A172 (cell line): ENCODE measurements at regions not wholly inside any gene's neighbourhood (a gene's known extent, or its start where the extent isn't known, plus 50 kb on each side); places are given as distances from the start of the nearest gene placed in this dataset.

Experiments
- DNase-seq: peaks from one replicate; pipeline ENCODE4 v3.0.0-alpha.2; 2015; ENCODE audit warnings: low spot score

DNA sequence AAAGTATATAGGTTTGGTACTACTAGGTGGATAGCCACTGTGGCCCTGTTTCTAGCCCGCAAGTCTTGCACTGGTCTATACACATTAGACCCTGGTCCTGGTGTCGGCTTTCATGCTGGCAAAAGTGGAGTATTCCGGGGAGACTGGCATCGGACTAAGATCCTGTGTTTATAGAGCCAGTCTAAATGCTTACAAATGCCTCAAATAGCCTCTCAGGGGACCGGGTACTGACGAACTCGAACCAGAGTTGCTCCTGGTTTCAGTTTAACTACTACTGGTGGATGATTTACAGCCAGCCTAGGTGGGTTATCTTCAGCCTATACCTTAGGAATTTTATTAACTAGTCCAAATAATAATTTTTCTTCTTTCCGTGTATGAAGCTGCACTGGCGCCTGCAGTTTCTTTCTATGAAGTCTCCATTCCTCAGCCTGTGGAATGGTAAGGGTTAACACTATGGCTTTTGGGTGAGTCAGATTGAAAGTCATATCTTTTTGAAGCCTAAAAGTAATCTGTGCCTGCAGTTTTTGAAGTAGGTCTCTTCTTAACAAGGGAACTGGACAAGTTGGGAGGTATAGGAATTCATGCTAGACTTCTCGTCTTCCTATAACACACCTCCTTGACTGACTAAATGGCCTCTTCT, 51.3 kb downstream of the OR10H4 start:
- DNase-seq = no peak

DNA sequence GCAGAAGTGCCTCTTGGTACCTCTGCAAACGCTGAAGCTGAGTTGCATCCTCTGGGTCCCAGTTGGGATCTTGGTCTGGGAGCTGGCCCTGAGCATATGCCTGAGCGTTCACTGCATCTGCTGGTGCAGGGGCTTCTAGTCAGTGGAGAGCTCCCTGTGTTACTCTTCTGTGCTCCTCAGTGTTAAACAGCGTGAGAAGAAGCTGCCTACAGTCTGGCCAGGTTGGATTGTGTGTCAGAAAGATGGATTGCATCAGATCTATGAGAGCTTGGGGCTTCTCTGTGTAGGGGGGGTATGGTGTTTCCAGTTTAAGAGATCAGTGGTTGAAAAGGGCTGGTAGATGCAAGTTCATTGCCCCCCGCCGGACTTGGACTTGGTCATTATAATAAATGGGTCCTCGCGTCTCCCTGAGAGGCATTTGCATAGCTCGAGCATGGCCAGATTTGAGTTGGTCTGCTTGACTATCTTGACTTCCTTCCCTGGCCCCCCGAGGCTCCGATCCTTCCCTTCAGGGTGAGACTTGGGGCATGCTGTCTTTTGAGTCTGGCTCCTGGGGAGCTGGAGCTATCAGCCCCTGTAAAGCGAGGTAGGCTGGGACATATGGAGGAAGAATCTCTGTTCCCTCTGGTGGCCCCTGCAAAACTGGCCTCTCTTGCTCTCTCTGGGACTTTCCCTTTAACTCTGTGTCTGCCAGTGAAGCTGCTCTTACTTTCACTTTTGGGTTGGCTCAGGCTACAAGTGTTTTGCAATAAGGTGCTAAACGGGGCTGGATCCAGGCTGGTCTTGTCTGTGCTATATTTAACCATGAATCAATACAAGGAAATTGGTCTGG, 52.9 kb downstream of the OR10H4 start:
- peak; percentile 15 for DNase-seq

DNA sequence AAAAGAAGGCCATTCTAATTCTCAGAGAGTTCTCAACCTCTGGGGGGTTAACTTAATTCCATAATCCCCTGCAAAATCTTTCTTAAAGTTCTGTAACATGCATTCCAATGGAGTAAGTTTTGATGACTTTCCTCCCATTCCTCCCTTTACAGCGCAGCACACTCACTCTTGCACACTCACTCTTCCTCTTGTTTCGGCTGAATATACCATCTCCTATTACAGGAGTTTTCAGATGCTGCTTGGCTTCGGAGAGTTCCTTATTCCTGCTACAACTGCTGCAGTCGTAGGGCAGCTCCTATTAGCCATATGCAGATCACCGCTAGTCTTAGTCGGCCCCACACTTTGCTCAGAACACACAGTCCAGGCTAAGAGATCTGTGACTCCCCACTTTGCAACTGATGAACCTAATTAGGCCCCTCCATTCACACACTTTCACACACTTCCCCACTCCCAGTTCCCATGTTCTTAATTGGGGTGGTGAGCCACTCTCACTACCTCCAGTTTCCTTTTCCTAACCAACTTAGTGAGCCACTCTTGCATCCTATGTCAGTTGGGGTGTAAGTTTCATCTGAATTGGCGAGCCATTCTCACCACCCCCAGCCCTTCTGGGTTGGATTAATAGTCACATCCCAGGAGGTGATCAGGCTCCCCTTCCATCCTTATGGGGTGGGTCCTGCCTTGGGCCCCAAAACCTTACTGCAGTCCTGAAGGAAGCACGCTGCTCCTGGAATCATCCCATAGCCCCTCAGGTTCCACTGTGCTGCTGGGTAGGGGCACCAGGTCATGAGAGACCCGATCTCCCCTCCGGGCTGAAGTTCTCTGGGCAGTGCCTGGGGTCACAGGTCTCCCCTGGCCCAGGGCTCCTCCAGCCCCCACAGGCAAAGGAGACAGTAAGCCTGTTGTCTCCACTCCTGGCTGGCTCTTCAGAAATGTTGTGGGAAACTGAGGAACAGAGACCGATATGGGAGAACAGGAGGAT, 53.9 kb downstream of the OR10H4 start:
- no peak for DNase-seq

- DNase-seq = no peak
Observed at GRCh38 chr19:16003391-16003790, 54.6 kb downstream of the OR10H4 start.

DNA sequence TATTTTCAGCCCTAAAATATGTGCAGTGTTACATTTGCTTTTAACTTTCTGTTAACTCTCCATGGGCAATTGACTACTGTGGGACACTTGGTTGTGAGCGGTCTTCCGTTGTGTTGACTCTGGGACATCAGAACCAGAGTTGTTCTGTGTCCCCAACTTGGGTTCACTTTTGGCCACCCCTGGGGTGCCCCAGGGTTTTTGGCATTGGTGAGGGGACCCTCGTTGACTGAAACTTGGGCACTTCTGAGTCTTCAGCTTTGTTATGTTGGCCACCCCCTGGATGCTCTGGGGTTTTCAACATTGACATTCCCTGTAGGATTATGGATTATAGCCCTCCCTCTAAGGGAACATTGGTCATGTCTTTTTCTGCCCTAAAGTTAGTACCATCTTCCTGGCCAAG, 57.1 kb downstream of the OR10H4 start:
- DNase-seq = no peak

DNA sequence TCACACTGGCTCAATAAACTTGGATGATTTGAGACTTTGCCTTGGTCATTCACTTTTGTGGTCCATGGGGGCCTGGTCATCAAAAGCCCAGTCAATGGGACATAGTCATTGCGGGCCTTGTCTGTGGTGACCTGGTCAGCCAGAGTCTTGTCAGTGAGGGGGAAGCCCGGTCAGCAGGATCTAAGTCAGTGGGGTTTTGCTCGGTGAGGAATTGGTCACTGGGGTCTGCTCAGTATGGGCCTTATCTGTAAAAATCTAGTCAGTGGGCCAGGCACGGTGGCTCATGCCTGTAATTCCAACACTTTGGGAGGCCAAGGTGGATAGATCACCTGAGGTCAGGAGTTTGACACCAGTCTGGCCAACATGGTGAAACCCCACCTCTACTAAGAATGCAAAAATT, 63.7 kb upstream of the TPM4 start:
- no peak for DNase-seq

- no peak for DNase-seq
Observed at GRCh38 chr19:16013181-16013850, 63.0 kb upstream of the TPM4 start.

DNA sequence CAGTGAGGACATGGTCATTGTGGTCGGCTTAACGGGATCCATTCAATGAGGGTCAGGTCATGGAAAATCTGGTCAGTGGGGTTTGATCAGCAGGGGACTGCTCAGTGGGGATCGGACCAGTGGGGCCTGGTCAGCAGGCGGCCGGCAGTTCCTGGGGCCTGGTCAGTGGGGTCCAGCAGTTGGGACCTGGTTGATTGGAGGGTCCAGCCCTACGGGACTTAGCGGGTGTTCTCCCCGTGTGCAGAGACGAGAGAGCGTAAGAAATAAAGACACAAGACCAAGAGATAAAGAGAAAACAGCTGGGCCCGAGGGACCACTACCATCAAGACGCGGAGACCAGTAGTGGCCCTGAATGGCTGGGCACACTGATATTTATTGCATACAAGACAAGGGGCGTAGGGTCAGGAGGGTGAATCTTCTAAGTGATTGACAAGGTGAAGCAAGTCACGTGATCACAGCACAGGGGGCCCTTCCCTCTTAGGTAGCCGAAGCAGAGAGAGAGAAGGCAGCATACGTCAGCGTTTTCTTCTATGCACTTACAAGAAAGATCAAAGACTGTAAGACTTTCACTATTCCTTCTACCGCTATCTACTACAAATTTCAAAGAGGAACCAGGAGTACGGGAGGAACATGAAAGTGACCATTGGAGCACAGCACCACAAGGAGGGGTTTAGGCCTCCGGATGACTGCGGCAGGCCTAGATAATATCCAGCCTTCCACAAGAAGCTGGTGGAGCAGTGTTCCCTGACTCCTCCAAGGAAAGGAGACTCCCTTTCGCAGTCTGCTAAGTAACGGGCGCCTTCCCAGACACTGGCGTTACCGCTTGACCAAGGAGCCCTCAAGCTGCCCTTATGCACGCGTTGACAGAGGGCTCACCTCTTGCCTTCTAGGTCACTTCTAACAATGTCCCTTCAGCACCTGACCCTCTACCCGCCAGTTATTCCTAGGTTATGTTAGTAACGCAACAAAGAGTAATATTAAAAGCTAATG, 62.1 kb upstream of the TPM4 start:
- DNase-seq = no peak

- DNase-seq = no peak
Observed at GRCh38 chr19:16014923-16015804, 61.1 kb upstream of the TPM4 start.

DNA sequence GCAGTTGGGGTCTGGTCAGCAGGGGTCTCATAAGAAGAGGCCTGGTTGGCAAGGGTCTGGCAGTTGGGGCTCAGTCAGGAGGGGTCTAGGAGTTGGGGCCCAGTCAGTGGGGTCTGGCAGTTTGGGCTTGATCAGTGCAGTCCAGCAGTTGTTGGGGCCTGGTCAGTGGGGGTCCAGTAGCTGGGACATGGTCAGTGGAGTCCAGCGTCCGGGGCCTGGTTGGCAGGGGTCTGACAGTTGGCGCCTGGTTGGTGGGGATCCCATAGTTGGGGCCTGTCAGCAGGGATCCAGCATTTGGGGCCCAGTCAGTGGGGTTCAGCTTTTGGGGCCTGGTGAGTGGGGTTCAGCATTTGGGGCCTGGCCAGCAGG, 60.5 kb upstream of the TPM4 start:
- no peak for DNase-seq

DNA sequence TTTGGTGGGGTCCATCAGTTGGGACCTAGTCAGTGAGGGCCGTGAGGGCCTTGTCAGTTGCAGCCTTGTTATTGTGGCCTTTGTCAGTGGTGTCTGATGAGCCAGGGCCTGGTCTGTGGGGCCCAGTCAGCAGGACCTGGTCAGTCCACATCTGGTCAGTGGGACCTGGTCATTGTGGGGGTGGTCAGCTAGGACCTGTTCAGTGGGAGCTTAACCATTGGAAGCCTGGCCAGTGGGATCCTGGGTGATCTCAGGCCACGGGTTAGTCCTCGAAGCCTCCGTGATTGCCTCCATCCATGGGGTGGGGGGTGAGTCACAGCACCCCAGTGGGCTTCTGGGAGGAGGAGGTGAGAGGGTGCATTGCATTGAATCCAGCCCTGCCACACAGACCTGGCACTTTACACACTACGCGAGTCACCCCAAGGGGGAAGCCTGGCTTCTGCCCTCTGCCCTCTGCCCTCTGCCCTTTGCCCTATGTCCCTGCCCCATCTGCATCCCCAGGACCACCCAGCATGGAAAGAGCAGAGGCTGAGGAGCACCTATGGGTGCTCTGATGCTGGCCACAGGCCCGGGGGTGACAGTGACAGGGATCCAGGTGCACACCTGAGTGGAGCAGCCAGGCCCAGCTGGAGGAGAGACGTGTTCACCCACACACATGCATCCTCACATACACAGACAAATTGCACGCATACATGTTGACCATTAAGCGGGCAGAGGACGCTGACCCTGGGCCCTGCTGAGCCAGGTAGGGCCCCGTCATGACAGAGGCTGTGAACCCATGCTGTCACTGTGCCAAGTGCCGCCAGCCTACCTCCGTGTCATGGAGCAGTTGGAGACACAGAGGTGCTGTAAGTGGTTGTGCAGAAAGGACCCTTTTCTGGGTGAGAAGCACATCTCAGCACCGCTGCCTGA, 59.8 kb upstream of the TPM4 start:
- DNase-seq = no peak

GRCh38 chr19:16017138-16017490, 59.2 kb upstream of the TPM4 start:
- no peak for DNase-seq

DNA sequence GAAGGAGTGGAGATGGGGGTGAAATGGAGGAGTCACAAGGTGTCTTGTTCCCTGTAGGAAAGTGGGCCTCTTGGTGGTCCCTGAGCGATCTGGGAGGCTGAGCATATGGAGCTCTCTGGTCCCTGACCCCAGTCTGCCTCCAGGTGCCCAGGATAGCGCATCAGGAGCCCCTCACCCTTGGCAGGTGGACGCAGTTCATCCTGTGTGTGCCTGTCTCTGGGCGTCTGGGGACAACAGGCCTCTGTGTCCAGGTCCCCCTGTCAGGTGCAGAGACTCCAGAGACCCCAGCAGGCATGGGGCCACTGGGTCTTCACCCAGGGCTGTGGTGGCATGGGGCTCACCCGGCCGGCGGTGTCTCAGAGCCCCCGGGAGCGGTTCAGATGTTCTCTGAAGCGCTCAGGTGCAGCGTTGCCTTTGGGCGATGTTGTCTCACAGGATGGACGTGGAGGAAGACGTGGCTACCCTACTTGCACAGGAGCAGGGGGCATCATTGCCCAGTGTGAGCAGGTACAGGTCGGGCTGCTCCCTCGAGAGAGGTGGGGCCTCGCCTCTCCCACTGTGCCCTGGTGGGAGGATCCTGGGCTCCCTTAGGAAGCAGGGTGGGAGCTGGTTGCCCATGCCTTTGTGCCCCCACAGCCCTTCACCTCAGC, 58.1 kb upstream of the TPM4 start:
- no peak for DNase-seq

DNA sequence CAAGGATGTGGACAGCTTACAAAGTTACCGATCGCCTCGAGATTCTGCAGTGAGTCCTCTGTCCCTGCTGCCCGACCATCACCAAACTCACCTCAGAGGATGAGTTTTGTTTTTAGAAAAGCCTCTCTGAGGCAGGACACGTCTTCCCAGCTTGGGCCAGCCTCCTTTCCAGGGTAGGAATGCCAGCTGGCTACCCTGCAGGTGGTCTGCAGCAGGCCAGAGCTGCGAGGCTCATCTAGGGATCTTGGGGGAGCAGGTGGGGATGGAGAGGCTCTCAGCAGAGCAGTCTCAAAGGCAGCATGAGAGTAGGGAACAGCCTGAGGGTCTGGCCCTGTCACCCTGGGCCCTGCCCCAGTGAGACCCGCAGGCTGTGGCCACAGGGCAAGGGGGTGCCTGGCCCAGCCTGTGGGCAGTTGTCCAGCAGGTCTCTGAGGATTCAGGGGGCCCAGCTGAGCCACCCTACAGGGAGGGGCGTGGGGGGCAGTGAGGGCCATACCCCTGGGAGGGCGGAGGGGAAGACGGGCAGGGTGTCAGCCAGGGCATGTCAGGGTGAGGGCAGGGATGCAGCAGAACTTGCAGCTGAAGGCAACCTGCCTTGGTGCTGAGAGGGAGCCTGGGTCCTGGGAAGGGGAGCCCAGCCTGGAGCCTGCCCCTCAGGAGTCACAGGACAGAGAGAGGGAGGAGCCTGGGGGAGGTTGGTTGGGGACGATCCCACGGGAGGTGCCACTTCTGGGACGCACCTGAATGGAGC, 57.3 kb upstream of the TPM4 start:
- DNase-seq = no peak

DNA sequence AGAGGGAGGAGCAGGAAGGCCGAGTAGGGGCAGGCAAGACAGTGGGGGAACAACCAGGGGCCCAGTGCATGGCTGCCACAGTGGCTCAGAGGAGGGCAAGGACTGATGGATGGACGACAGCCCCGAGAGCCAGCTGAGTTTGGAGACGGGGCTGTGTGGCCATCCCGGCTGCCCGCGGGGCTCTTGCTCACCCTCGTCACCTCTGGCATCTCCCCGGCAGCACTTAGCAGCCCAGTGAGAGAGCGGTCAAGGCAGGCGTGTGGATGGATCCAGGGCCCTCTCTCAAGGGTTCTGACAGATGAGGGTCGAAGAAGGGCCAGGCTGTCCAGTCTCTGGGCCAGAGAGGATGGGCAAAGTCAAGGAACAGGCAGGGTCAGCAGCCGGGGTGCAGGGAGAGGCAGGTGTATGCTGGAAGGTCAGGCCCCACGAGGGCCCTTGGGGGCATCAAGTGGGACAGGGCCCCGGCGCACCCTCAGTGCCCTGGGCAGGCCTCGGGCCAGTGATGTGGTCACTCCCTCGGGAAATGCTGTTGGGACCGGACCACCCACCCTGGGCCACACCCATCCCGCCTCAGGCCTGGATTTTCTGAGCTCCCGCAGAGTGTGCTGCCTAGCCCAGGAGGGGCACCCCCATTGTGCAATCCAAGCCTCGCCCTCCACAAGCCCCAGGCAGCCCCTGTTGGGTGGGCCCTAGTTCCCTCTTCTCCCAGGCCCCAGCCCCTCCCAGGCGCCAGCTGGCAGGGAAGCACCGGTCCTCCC, 56.4 kb upstream of the TPM4 start:
- no peak for DNase-seq

DNA sequence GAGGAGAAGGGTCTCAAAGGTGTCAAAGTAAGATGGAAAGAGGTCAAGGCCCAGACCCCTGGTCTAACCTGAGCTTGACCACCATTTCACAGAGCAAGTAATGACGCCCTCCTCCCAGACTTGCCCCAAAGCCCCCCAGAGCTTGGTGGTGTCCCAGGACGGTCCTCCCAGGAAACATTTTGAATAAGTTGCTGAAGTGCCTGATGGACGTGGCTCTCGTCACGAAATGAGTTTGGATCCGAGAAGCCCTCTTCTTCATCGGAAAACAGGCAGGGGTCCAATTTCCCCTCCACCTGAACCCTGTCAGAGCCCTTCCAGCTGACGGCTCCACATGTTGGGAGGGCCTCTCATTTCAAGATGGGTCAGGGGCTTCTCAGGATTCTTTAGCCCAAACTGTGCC, 54.5 kb upstream of the TPM4 start:
- DNase-seq = no peak

GRCh38 chr19:16022251-16022650, 54.0 kb upstream of the TPM4 start:
- no peak for DNase-seq
